Right ventricle myocardium superior (tissue), 1 donor: ENCODE measurements at regions not wholly inside any gene's neighbourhood (a gene's known extent, or its start where the extent isn't known, plus 50 kb on each side); places are given as distances from the start of the nearest gene placed in this dataset.
A peak's percentile ranks its signal among the peaks of the same experiment; 100 is the strongest.

Experiments
- ATAC-seq: fragments of 200-7000 bp; cut with Tn5 transposase; one replicate; pipeline ENCODE4 v1.9.1; 2020; ENCODE audit warnings: mild to moderate bottlenecking; ENCODE audit not compliant: poor library complexity
- DNase-seq: peaks from one replicate; pipeline ENCODE4 v3.0.0-alpha.2; 2020
- intact Hi-C: fragments of 100-400 bp; cut with DNase I; formaldehyde crosslinking; loops from one replicate; pipeline ENCODE4 v1.11.2; 2022
- donor health status: DM: no; HTN: yes; CAD: no; lungs with severe emphysema.

DNA sequence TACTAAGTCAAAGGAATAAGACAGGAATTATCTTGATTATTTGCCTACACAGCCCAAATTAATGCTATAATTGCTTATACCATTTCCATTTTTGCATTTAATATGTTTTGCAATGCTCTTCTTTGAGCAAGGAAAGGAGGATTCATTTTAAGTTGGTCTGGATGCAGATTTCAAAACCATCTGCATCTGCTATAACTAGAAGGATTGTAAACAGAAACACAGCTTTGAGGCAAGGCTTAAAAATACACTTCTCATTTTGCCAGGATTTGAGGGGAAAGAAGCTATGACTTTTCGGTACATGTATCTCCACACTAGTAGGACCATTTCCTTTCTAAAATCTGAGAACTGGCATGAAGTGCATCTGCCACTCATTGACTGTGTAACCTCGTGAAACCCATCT lies 95.9 kb upstream of the MTNR1B start:
- intact Hi-C loops: no loop called here
- ATAC-seq: no peak
- no peak for DNase-seq

GRCh38 chr11:92875473-92875872 lies 94.0 kb upstream of the MTNR1B start:
- intact Hi-C loops: no loop called here
- ATAC-seq (no peak), DNase-seq (no peak)

DNA sequence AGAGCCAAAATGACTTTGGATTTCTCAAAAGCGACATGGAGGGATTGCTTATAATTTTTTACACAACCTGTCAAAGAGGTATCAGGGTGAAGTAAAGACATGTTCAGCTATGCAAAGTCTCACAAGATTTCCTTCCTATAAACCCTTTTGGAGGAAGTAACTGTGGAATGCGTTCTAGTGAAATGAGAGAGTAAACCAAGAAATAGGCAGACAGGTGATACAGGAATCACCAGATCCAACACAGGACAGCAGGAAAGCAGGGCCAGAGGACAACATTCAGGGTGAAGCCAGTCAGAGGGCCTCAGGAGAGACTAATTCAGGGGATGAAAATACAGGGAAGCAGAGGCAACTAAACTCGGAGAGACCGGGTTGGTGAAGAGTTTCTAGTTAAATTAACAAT lies 90.4 kb upstream of the MTNR1B start:
- DNase-seq (no peak), ATAC-seq (no peak)
- intact Hi-C loops: no loop called here

DNA sequence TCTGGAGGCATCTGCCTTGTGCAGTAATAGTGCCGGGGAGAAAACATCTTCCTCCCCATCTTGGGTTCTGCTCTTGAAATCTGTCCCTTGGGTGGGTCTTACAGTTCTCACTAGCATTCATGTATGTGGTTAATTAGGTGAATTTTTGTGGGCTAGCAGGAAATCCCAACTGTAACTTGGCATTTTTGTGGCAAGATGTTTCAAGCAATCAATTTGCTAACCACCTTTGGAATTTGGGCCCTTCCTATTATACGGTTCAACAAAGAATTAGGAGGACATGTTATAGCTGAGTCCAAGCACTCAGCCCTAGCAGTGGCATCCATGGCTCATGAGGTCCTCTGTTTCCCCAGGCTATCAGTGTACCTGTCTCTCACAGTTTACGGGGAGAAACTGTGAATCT lies 89.1 kb upstream of the MTNR1B start:
- intact Hi-C loops: loop anchor here (10.0 kb wide), 1 partner anchor 666 kb away; no protein-coding TSS in a partner anchor
- DNase-seq: no peak
- ATAC-seq: no peak

DNA sequence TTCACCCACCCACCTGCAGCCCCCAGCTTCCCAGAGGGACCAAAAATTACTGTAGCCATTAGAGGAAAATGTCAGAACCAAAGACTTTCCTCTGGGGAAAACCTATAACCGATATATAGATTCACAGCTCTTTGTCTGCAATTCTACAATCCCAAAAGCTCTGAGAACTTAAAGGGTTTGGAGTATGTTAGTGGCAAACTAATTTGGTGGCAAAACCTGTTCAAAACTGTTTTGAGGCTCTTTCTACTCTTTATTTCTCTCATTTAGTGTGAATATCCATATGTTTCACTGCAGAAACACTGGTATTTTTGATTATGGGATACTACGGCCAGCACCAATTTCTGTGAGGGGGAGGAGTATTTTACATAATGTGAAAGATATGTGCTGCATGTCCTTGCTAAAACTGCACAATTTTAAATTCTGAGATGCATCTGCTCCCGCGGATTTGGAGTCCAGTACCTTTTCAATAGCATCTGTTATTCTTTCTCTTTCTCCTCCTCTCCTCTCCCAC lies 87.5 kb upstream of the MTNR1B start:
- no peak for ATAC-seq
- intact Hi-C loops: loop anchor here (10.0 kb wide), 1 partner anchor 667 kb away; no protein-coding TSS in a partner anchor
- no peak for DNase-seq

GRCh38 chr11:92882828-92883611 lies 86.4 kb upstream of the MTNR1B start:
- no peak for ATAC-seq
- intact Hi-C loops: loop anchor here (10.0 kb wide), 1 partner anchor 668 kb away; no protein-coding TSS in a partner anchor

GRCh38 chr11:92885600-92885999 lies 83.9 kb upstream of the MTNR1B start:
- DNase-seq (no peak), ATAC-seq (peak; percentile 29)
- intact Hi-C loops: loop anchor here (10.0 kb wide), 1 partner anchor 671 kb away; no protein-coding TSS in a partner anchor

More at GRCh38 chr11:92882828-92883611, 86.4 kb upstream of the MTNR1B start:
- DNase-seq: no peak

GRCh38 chr11:92886243-92886905 lies 83.1 kb upstream of the MTNR1B start:
- intact Hi-C loops: loop anchor here (10.0 kb wide), 1 partner anchor 672 kb away; no protein-coding TSS in a partner anchor
- ATAC-seq (peak; percentile 85), DNase-seq (no peak)

- DNase-seq: no peak
- ATAC-seq: no peak
- intact Hi-C loops: loop anchor here (10.0 kb wide), 1 partner anchor 674 kb away; no protein-coding TSS in a partner anchor
Measured at GRCh38 chr11:92888696-92889095, 80.8 kb upstream of the MTNR1B start.

DNA sequence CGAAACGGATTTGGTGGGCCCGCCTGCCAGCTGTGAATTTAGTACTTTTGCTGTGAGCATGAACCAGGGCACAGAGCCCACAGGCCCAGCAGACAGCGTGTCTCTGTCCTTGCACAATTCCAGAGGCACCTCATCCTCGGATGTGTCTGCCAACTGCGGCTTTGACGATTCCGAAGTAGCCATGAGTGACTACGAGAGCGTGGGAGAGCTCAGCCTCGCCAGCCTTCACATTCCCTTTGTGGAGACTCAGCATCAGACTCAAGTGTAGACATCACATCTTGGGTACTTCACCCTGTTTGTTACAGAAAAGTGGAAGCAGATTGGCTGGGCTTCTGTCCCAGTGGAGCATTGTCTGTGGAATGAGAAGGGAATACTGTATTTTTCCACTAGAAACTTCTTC lies 78.6 kb upstream of the MTNR1B start:
- intact Hi-C loops: no loop called here
- no peak for ATAC-seq
- DNase-seq: no peak

GRCh38 chr11:92892802-92893684 lies 76.4 kb upstream of the MTNR1B start:
- DNase-seq (no peak), ATAC-seq (no peak)
- intact Hi-C loops: no loop called here

- no peak for DNase-seq
- no peak for ATAC-seq
- intact Hi-C loops: no loop called here
Measured at GRCh38 chr11:92894197-92894596, 75.3 kb upstream of the MTNR1B start.

GRCh38 chr11:92897487-92897886 lies 72.0 kb upstream of the MTNR1B start:
- no peak for DNase-seq
- intact Hi-C loops: no loop called here
- no peak for ATAC-seq

DNA sequence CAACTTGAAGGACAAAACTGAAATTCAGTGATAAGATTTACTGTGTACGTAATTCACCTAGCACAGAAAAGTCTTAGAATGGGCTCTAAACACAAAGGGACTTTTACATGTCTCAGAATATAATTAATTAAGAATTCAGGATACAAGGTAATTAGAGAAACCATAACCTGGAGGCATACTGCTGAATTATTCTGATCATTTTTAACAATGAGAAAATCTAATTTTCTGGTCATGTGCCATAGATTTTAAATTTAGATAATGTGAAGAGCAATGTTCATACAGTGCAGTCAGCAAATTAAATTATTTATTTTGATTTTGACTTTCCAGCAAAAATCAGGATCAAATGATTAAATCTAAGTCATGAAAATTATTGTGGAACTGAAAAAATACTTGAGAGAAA lies 67.0 kb upstream of the MTNR1B start:
- DNase-seq: no peak
- intact Hi-C loops: no loop called here
- ATAC-seq: no peak

DNA sequence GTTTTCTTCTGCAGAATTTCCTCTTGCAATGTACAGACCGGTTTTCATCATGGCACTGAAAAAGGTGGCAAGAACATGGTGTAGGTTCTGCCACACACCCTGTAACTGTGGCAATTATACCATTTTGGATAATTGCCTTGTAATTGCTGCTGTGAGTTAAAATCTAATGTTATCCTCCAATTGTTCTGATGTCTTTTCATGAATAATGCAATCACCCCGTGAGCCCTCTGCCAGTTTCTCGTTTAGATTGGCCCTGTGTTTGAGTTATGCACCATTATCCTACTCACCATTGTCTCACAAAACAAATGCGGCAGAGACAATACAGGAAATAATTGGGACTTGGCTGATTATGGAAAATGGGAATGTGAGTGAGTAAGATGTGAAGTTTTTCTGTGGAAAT lies 61.8 kb upstream of the MTNR1B start:
- intact Hi-C loops: no loop called here
- ATAC-seq (no peak), DNase-seq (no peak)

DNA sequence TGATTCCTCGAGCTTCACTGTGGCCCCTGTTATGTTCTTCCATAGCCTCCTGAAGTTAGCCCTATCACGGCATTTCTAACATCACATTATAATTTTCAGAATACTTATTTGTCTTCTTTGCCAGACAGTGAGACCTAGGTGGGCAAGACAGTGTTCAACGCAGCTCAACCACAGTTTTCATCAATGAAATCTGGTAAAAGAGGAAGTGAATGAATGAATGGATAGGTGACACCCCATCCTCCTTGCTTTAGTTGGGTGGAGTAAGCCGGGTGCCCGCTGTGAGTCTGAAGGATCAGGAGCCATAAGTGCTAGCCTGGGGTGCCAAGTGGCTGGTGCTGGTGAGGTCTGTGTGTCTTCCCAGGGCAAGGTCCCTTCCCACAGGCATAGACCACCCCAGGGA lies 60.2 kb upstream of the MTNR1B start:
- intact Hi-C loops: no loop called here
- ATAC-seq (no peak), DNase-seq (no peak)

- intact Hi-C loops: no loop called here
- ATAC-seq: no peak
- no peak for DNase-seq
Measured at GRCh38 chr11:92911478-92911877, 58.0 kb upstream of the MTNR1B start.

DNA sequence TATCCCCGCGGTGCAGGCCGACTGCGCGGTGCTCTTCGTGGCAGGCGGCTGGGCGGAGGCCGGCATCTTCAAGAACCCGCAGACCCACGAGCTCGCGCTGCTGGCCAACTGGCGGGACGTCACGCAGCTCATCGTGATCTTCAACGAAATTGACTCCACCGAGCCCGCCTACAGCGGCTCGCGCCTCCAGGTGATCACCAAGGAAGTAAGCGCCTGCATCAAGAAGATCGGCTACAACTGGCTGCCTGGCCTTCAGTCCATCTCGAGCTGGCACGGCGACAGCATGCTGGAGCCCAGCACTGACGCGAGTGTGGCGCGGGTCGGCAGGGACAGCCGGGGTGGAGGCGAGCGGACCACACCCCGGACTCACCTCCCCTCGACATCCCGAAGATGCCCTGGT lies 53.9 kb upstream of the MTNR1B start:
- intact Hi-C loops: no loop called here
- DNase-seq: no peak
- no peak for ATAC-seq

DNA sequence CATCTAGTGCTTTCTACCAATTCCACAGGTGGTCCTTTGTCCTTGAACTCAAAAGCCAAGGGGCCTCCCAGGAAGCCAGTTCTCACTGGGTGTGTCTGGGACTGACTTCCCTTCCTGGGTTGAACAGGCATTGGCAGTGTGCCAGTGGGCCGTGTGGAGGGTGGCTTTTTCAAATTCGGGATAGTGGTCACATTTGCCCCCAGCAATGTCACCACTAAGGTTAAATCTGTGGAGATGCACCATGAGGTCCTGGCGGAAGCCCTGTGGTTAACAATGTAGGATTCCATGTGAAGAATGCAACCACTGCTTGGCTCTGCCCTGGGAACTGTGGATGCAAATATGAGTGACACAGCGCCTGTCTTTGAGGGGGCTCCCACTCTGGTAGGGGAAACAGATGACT lies 53.2 kb upstream of the MTNR1B start:
- ATAC-seq (no peak), DNase-seq (no peak)
- intact Hi-C loops: no loop called here
